HEK293 (cell line): ENCODE measurements at regions not wholly inside any gene's neighbourhood (a gene's known extent, or its start where the extent isn't known, plus 50 kb on each side); places are given as distances from the start of the nearest gene placed in this dataset.

Experiments used
- CTCF ChIA-PET: fragments of 350-600 bp; formaldehyde crosslinking; extraction: SDS; loops from one replicate; lab custom pipeline; 2021; ENCODE audit warnings: antibody characterized with exemption; lab: Yijun Ruan, JAX
- POLR2A ChIA-PET: fragments of 300-600 bp; formaldehyde crosslinking; extraction: SDS; loops from one replicate; lab custom pipeline; 2020; ENCODE audit warnings: antibody characterized with exemption, inconsistent platforms; lab: Yijun Ruan, JAX
- H3K27ac ChIP-seq: fragments of 200-500 bp; sonication (Bioruptor generic); 2 replicates; pipeline ENCODE4 v1.5.1; 2014; ENCODE audit warnings: low read depth, low read length, control low read depth, inconsistent platforms; ENCODE audit errors: extremely low read depth
- H3K36me3 ChIP-seq, 2 experiments: fragments of 200-500 bp in 1 of 2; sonication (Bioruptor generic) in 1 of 2; 1 replicate in 1 of 2; 2 replicates in 1 of 2; pipeline ENCODE4 v1.5.1; 2014 to 2017; ENCODE audit warnings: inconsistent platforms in 2 of 2, low read length in 2 of 2; ENCODE audit not compliant: control insufficient read depth in 2 of 2, insufficient read depth in 1 of 2
- H3K4me1 ChIP-seq: fragments of 200-500 bp; sonication (Bioruptor generic); 2 replicates; pipeline ENCODE4 v1.5.1; 2014; ENCODE audit warnings: mild to moderate bottlenecking, low read length, inconsistent platforms; ENCODE audit not compliant: control insufficient read depth, insufficient read depth
- H3K4me3 ChIP-seq: 2 replicates; pipeline ENCODE4 v1.5.1; 2011; ENCODE audit warnings: low read depth, mild to moderate bottlenecking, control low read depth, low read length, moderate library complexity
- H3K9me3 ChIP-seq: fragments of 200-500 bp; sonication (Bioruptor generic); 2 replicates; pipeline ENCODE4 v1.5.1; 2014; ENCODE audit warnings: low read depth, low read length, inconsistent platforms; ENCODE audit not compliant: control insufficient read depth, insufficient read depth
- EGR2 ChIP-seq: fragments of 450-650 bp; formaldehyde crosslinking; IDR thresholded peaks from 2 replicates; pipeline ENCODE4 v1.5.1; 2016; ENCODE audit warnings: low read depth, missing biosample characterization, missing genetic modification characterization
- KLF1 ChIP-seq: fragments of 450-650 bp; formaldehyde crosslinking; IDR thresholded peaks from 2 replicates; pipeline ENCODE4 v1.5.1; 2016; ENCODE audit warnings: missing biosample characterization, missing genetic modification characterization
- KLF7 ChIP-seq: fragments of 450-650 bp; formaldehyde crosslinking; IDR thresholded peaks from 2 replicates; pipeline ENCODE4 v1.5.1; 2016; ENCODE audit warnings: missing biosample characterization, missing genetic modification characterization, borderline replicate concordance
- KLF9 ChIP-seq: fragments of 450-650 bp; formaldehyde crosslinking; IDR thresholded peaks from 2 replicates; pipeline ENCODE4 v1.5.1; 2016; ENCODE audit warnings: missing biosample characterization, missing genetic modification characterization, low read depth
- SCRT1 ChIP-seq: fragments of 450-650 bp; formaldehyde crosslinking; IDR thresholded peaks from 2 replicates; pipeline ENCODE4 v1.5.1; 2016; ENCODE audit warnings: missing biosample characterization, missing genetic modification characterization, borderline replicate concordance
- ZNF114 ChIP-seq: fragments of 450-650 bp; formaldehyde crosslinking; IDR thresholded peaks from 2 replicates; pipeline ENCODE4 v1.5.0; 2017; ENCODE audit warnings: missing biosample characterization, missing genetic modification characterization
- ZNF221 ChIP-seq: fragments of 450-650 bp; formaldehyde crosslinking; IDR thresholded peaks from 2 replicates; pipeline ENCODE4 v1.5.1; 2017; ENCODE audit warnings: missing biosample characterization, missing genetic modification characterization, borderline replicate concordance
- ZNF274 ChIP-seq, 2 experiments: fragments of 200-500 bp in 1 of 2; fragments of 450-650 bp in 1 of 2; sonication (Bioruptor generic) in 1 of 2; formaldehyde crosslinking in 1 of 2; IDR thresholded peaks; 2 replicates each; pipeline versions ENCODE4 v1.5.1 to v1.6.1; 2014 to 2016; ENCODE audit warnings: borderline replicate concordance in 1 of 2, inconsistent platforms in 1 of 2, low read length in 1 of 2, missing biosample characterization in 1 of 2, missing genetic modification characterization in 1 of 2
- ZNF394 ChIP-seq: fragments of 450-650 bp; formaldehyde crosslinking; IDR thresholded peaks from 2 replicates; pipeline ENCODE4 v1.5.1; 2016; ENCODE audit warnings: missing biosample characterization, missing genetic modification characterization, mild to moderate bottlenecking, moderate library complexity, borderline replicate concordance
- ZNF433 ChIP-seq: fragments of 450-650 bp; formaldehyde crosslinking; IDR thresholded peaks from 2 replicates; pipeline ENCODE4 v1.5.1; 2016; ENCODE audit warnings: missing biosample characterization, missing genetic modification characterization, low read depth
- ZNF473 ChIP-seq: fragments of 450-650 bp; formaldehyde crosslinking; IDR thresholded peaks from 2 replicates; pipeline ENCODE4 v1.5.1; 2017; ENCODE audit warnings: missing biosample characterization, missing genetic modification characterization
- ZNF514 ChIP-seq: fragments of 450-650 bp; formaldehyde crosslinking; IDR thresholded peaks from 2 replicates; pipeline ENCODE4 v1.5.1; 2016; ENCODE audit warnings: missing biosample characterization, missing genetic modification characterization
- ZNF530 ChIP-seq: fragments of 450-650 bp; formaldehyde crosslinking; IDR thresholded peaks from 2 replicates; pipeline ENCODE4 v1.5.1; 2016; ENCODE audit warnings: low read depth, missing biosample characterization, missing genetic modification characterization
- ZNF558 ChIP-seq: fragments of 450-650 bp; formaldehyde crosslinking; IDR thresholded peaks from 2 replicates; pipeline ENCODE4 v1.5.1; 2016; ENCODE audit warnings: missing biosample characterization, missing genetic modification characterization
- ZNF837 ChIP-seq: fragments of 450-650 bp; formaldehyde crosslinking; IDR thresholded peaks from 2 replicates; pipeline ENCODE4 v1.5.1; 2016; ENCODE audit warnings: missing biosample characterization, missing genetic modification characterization
- TF ChIP-seq, protein P1 (sequence below): fragments of 450-650 bp; formaldehyde crosslinking; IDR thresholded peaks from 2 replicates; pipeline ENCODE4 v1.5.1; 2017; ENCODE audit warnings: missing biosample characterization, missing genetic modification characterization
- TF ChIP-seq, protein P2 (sequence below): fragments of 450-650 bp; formaldehyde crosslinking; IDR thresholded peaks from 2 replicates; pipeline ENCODE4 v1.5.1; 2016; ENCODE audit warnings: missing biosample characterization, missing genetic modification characterization
- TF ChIP-seq, protein P3 (sequence below): fragments of 450-650 bp; formaldehyde crosslinking; IDR thresholded peaks from 2 replicates; pipeline ENCODE4 v1.5.1; 2016; ENCODE audit warnings: missing biosample characterization, missing genetic modification characterization

DNA sequence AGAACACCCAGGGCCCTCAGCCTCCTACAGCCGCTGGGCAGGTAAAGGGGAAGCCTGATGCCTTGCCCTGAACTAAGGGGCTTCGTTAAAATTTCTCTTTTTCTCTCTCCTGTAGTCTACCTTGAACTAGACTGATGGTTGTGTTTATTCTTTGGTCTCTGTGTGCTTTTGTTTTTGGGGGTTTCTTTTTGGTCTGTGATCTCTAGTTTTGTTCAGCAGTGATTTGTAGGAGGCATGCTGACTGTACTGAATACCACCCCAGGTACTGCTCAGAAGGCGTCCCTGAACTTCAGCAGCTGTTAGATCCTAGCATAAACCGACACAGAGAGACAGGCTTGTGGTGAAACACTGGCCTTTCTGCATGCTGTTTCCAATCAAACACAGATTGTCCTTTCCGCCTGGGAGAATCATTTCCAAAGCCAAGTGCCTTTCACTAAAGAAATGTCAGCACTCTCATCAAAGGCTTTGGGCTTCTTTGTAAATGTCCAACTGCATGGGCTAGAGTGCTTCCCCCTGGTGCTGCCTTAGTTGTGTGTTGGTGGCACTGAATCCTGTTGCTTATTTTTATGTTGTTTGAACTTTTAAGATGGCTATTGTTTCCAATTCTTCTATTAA is 364.7 kb upstream of the SASH1 start (continued):
- TF ChIP-seq ZNF433 = no peak
- TF ChIP-seq, protein P1, sequence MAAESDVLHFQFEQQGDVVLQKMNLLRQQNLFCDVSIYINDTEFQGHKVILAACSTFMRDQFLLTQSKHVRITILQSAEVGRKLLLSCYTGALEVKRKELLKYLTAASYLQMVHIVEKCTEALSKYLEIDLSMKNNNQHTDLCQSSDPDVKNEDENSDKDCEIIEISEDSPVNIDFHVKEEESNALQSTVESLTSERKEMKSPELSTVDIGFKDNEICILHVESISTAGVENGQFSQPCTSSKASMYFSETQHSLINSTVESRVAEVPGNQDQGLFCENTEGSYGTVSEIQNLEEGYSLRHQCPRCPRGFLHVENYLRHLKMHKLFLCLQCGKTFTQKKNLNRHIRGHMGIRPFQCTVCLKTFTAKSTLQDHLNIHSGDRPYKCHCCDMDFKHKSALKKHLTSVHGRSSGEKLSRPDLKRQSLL (tag by site-specific recombination) = no peak
- TF ChIP-seq, protein P2, sequence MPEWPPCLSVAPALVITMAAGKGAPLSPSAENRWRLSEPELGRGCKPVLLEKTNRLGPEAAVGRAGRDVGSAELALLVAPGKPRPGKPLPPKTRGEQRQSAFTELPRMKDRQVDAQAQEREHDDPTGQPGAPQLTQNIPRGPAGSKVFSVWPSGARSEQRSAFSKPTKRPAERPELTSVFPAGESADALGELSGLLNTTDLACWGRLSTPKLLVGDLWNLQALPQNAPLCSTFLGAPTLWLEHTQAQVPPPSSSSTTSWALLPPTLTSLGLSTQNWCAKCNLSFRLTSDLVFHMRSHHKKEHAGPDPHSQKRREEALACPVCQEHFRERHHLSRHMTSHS (tag by site-specific recombination) = no peak
- no peak for TF ChIP-seq ZNF558
- TF ChIP-seq, protein P3, sequence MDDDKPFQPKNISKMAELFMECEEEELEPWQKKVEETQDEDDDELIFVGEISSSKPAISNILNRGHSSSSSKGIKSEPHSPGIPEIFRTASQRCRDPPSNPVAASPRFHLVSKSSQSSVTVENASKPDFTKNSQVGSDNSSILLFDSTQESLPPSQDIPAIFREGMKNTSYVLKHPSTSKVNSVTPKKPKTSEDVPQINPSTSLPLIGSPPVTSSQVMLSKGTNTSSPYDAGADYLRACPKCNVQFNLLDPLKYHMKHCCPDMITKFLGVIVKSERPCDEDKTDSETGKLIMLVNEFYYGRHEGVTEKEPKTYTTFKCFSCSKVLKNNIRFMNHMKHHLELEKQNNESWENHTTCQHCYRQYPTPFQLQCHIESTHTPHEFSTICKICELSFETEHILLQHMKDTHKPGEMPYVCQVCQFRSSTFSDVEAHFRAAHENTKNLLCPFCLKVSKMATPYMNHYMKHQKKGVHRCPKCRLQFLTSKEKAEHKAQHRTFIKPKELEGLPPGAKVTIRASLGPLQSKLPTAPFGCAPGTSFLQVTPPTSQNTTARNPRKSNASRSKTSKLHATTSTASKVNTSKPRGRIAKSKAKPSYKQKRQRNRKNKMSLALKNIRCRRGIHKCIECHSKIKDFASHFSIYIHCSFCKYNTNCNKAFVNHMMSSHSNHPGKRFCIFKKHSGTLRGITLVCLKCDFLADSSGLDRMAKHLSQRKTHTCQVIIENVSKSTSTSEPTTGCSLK (tag by site-specific recombination) = no peak
- no peak for TF ChIP-seq SCRT1 (tag by site-specific recombination)
- TF ChIP-seq ZNF514 (tag by site-specific recombination) = no peak
- TF ChIP-seq KLF9 (tag by site-specific recombination) = no peak
- TF ChIP-seq, all 188 proteins: peak for 0

DNA sequence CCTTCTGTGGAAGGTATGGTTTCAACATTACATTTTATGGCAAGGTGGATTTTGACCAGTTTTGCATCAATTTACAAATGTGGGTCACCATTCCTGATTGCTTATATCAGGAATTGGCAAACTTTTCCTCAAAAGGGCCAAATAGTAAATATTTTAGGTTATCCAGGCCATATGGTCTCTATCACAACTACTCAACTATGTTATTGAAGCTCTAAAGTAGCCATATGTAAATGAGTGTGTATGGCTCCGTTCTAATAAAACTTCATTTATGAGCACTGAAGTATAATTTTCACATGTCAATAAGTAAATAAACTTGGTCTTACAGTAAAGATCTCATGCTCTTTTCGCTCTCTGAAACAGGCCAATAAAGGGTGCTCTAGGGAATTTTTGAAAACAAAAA is 362.7 kb upstream of the SASH1 start:
- CTCF ChIA-PET = interaction anchor here (0.5 to 2.4 kb wide), 2 partner anchors 9 to 219 kb away, joined by 3 to 11 read pairs; no protein-coding TSS in a partner anchor
- POLR2A ChIA-PET = no interaction called here

DNA sequence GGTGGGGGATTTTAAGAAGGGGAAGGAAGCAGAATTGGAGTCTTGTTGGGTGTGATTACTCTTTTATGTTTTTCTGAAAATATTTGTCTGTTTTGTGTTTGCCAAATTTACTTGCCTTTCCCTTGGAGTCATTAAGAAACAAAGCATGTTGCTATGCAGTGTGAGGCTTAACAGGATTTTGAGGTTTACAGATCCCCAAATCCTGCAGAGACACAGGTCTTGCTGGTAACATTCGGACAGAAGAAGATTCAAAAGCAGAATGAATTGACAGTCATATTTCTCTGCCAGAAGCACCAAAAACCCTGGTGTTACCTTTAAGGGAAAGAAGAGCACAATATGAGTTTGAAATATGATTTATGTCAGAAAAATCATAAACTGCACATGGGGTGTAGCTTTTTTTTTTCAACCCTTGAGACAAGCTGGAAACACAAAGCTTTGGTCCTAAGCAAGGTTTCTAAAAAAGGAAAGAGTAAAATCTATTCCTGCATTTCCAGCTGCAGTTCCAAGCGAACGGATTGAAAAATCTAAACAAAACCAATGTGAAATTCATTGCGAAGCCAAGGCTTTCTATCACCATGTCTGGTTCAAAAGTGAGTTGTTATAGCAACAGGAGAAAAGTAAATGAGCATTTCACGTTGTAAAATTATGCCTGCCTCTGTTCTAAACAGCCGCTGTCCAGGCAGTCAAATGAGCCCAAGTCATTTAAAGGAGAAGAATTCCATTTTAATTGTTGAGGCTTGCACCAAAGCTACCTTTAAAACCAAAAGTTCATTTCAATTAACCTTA is 358.9 kb upstream of the SASH1 start:
- TF ChIP-seq KLF7 (tag by site-specific recombination) = no peak
- TF ChIP-seq ZNF114 = no peak
- TF ChIP-seq ZNF837 = no peak
- no peak for TF ChIP-seq ZNF394 (tag by site-specific recombination)
- TF ChIP-seq ZNF473 = no peak
- TF ChIP-seq ZNF274 (IDR thresholded peaks at IDR 0.05; ENCODE audit: low read length) = no peak
- no peak for TF ChIP-seq ZNF274 (tag by site-specific recombination; IDR thresholded peaks at IDR 0.05; ENCODE audit: borderline replicate concordance)
- TF ChIP-seq ZNF221 (tag by site-specific recombination) = no peak
- no peak for TF ChIP-seq KLF1 (tag by site-specific recombination)
- TF ChIP-seq EGR2 (tag by site-specific recombination) = no peak
- ChIA-PET CTCF (interaction anchor here (1.0 kb wide), 1 partner anchor 8 kb away, joined by 3 read pairs; no protein-coding TSS in a partner anchor), POLR2A (no interaction called here)
- H3K36me3 ChIP-seq = no peaks in the 10 kb centered on the region
- no peak overlapping the region for H3K27ac ChIP-seq
- H3K9me3 ChIP-seq = no peaks in the 10 kb centered on the region
- H3K4me3 ChIP-seq = no peak overlapping the region
- no peaks in the 10 kb centered on the region for H3K4me1 ChIP-seq

More for the DNA sequence above, 362.7 kb upstream of the SASH1 start:
- H3K4me1 ChIP-seq = no peaks in the 10 kb centered on the region
- no peak for TF ChIP-seq ZNF530 (tag by site-specific recombination)
- TF ChIP-seq, all 188 proteins: peak for 0
- Histone ChIP-seq H3K9me3 (no peaks in the 10 kb centered on the region), H3K36me3 (no peaks in the 10 kb centered on the region), H3K27ac (no peak overlapping the region), H3K4me3 (no peak overlapping the region)
